Trophoblast cell (in vitro differentiated cells and primary cell): ENCODE measurements at regions not wholly inside any gene's neighbourhood (a gene's known extent, or its start where the extent isn't known, plus 50 kb on each side); places are given as distances from the start of the nearest gene placed in this dataset.
"Not testable (repeated sequence)": the region's sequence is repeated elsewhere in the genome, so short reads cannot be mapped to it uniquely, and the experiment has no call there.

Experiments used
- DNase-seq, 2 donors: peaks; one replicate each; pipeline ENCODE4 v3.0.0-alpha.2; 2016
- H2AFZ ChIP-seq: 2 replicates; pipeline ENCODE4 v1.6.1; 2013; ENCODE audit warnings: low read length, moderate library complexity, mild to moderate bottlenecking; ENCODE audit not compliant: insufficient read depth, poor library complexity
- H2AK5ac ChIP-seq: 2 replicates; pipeline ENCODE4 v1.6.1; 2013; ENCODE audit warnings: mild to moderate bottlenecking, low read length
- H2BK120ac ChIP-seq: 2 replicates; pipeline ENCODE4 v1.6.1; 2013; ENCODE audit warnings: low read length, mild to moderate bottlenecking, moderate library complexity; ENCODE audit not compliant: insufficient read depth, poor library complexity
- H2BK12ac ChIP-seq: 2 replicates; pipeline ENCODE4 v1.6.1; 2013; ENCODE audit warnings: mild to moderate bottlenecking, low read length, moderate library complexity
- H2BK5ac ChIP-seq: 2 replicates; pipeline ENCODE4 v1.6.1; 2013; ENCODE audit warnings: low read length, low read depth, moderate library complexity, mild to moderate bottlenecking; ENCODE audit not compliant: poor library complexity
- H3K14ac ChIP-seq: 2 replicates; pipeline ENCODE4 v1.6.1; 2013; ENCODE audit warnings: mild to moderate bottlenecking, low read length
- H3K18ac ChIP-seq: 2 replicates; pipeline ENCODE4 v1.6.1; 2013; ENCODE audit warnings: mild to moderate bottlenecking, low read length
- H3K23ac ChIP-seq: 2 replicates; pipeline ENCODE4 v1.6.1; 2013; ENCODE audit warnings: low read length
- H3K27ac ChIP-seq: 2 replicates; pipeline ENCODE4 v1.5.1; 2013; ENCODE audit warnings: low read depth, mild to moderate bottlenecking, inconsistent platforms, low read length, moderate library complexity
- H3K27me3 ChIP-seq: 2 replicates; pipeline ENCODE4 v1.6.1; 2013; ENCODE audit warnings: inconsistent platforms, mild to moderate bottlenecking, low read length, moderate library complexity; ENCODE audit not compliant: insufficient read depth
- H3K36me3 ChIP-seq, 2 experiments: 1 replicate in 1 of 2; 2 replicates in 1 of 2; pipeline ENCODE4 v1.6.1; 2013; ENCODE audit warnings: low read length in 2 of 2, mild to moderate bottlenecking in 2 of 2, moderate library complexity in 1 of 2; ENCODE audit not compliant: insufficient read depth in 2 of 2, control insufficient read depth in 1 of 2
- H3K4ac ChIP-seq: 2 replicates; pipeline ENCODE4 v1.6.1; 2013; ENCODE audit warnings: low read depth, mild to moderate bottlenecking, low read length, moderate library complexity
- H3K4me1 ChIP-seq, 2 experiments: 1 replicate in 1 of 2; 2 replicates in 1 of 2; pipeline ENCODE4 v1.6.1; 2013; ENCODE audit warnings: low read length in 2 of 2, mild to moderate bottlenecking in 2 of 2, moderate library complexity in 1 of 2; ENCODE audit not compliant: insufficient read depth in 2 of 2, control insufficient read depth in 1 of 2
- H3K4me2 ChIP-seq: 2 replicates; pipeline ENCODE4 v1.6.1; 2013; ENCODE audit warnings: inconsistent platforms, mild to moderate bottlenecking, low read length, moderate library complexity
- H3K4me3 ChIP-seq: 2 replicates; pipeline ENCODE4 v1.5.1; 2013; ENCODE audit warnings: mild to moderate bottlenecking, low read depth, low read length, inconsistent platforms
- H3K79me1 ChIP-seq: one replicate; pipeline ENCODE4 v1.6.1; 2013; ENCODE audit warnings: low read length
- H3K79me2 ChIP-seq: 2 replicates; pipeline ENCODE4 v1.6.1; 2013; ENCODE audit warnings: low read length, mild to moderate bottlenecking; ENCODE audit not compliant: control insufficient read depth, insufficient read depth, poor library complexity
- H3K9ac ChIP-seq: 2 replicates; pipeline ENCODE4 v1.6.1; 2013; ENCODE audit warnings: mild to moderate bottlenecking, low read length
- H3K9me3 ChIP-seq: 2 replicates; pipeline ENCODE4 v1.6.1; 2013; ENCODE audit warnings: low read depth, mild to moderate bottlenecking, control low read depth, inconsistent platforms, low read length; ENCODE audit not compliant: insufficient read depth
- H4K12ac ChIP-seq: 2 replicates; pipeline ENCODE4 v1.6.1; 2013; ENCODE audit warnings: low read depth, mild to moderate bottlenecking, low read length, moderate library complexity
- H4K8ac ChIP-seq: 2 replicates; pipeline ENCODE4 v1.6.1; 2013; ENCODE audit warnings: low read depth, mild to moderate bottlenecking, low read length, moderate library complexity
- H4K91ac ChIP-seq: one replicate; pipeline ENCODE4 v1.6.1; 2013; ENCODE audit warnings: low read depth, mild to moderate bottlenecking, low read length, moderate library complexity
- WGBS: extraction: QIAGEN DNeasy Blood & Tissue Kit; methylation state at CpG from one replicate; pipeline ENCODE4 v1.1.7; 2013; ENCODE audit warnings: missing lambda C conversion rate; ENCODE audit not compliant: insufficient read length, insufficient coverage; ENCODE audit errors: extremely low coverage; 5-methylcytosine and 5-hydroxymethylcytosine counted together

- peak overlapping the region; percentile 73 for H4K91ac ChIP-seq
- no CpG with 5 or more reads among the region's 8 CpGs for WGBS
- H3K4me1 ChIP-seq: no peaks in the 10 kb centered on the region
- no peak overlapping the region for H3K27ac ChIP-seq
- no peak for DNase-seq
- no peaks in the 10 kb centered on the region for H3K27me3 ChIP-seq
- H4K12ac ChIP-seq: no peak overlapping the region
- H2BK12ac ChIP-seq: peak overlapping the region; percentile 92
- no peak overlapping the region for H3K18ac ChIP-seq
- H2AK5ac ChIP-seq: no peak overlapping the region
- H3K14ac ChIP-seq: no peak overlapping the region
- no peaks in the 10 kb centered on the region for H3K79me2 ChIP-seq
- H3K36me3 ChIP-seq: peaks cover 2 to 3% of the 10 kb centered on the region in 2 experiments
- H3K9me3 ChIP-seq: peaks cover 6% of the 10 kb centered on the region
- H4K8ac ChIP-seq: no peak overlapping the region
- no peak overlapping the region for H3K4me2 ChIP-seq
- no peak overlapping the region for H3K23ac ChIP-seq
- no peak overlapping the region for H3K4ac ChIP-seq
- peaks cover 2% of the 10 kb centered on the region for H3K79me1 ChIP-seq
- peak overlapping the region; percentile 60 for H2BK120ac ChIP-seq
- H2AFZ ChIP-seq: no peak overlapping the region
- H3K4me3 ChIP-seq: no peak overlapping the region
- peak overlapping the region; percentile 40 for H2BK5ac ChIP-seq
- no peak overlapping the region for H3K9ac ChIP-seq
Observed at GRCh38 chr7:138188290-138188858, 112.1 kb downstream of the AKR1D1 start.

GRCh38 chr7:138194567-138194966 is 118.3 kb downstream of the AKR1D1 start:
- no peak overlapping the region for H2AFZ ChIP-seq
- H4K8ac ChIP-seq: peak overlapping the region; percentile 43
- H2AK5ac ChIP-seq: peak overlapping the region; percentile 68
- H3K4me3 ChIP-seq: no peak overlapping the region
- peaks cover 4% of the 10 kb centered on the region for H3K79me2 ChIP-seq
- no peak overlapping the region for H3K9ac ChIP-seq
- H3K4ac ChIP-seq: no peak overlapping the region
- no peak overlapping the region for H3K14ac ChIP-seq
- no peak overlapping the region for H3K4me2 ChIP-seq
- no peaks in the 10 kb centered on the region for H3K27me3 ChIP-seq
- peaks cover 9 to 18% of the 10 kb centered on the region in 2 experiments for H3K4me1 ChIP-seq
- H3K27ac ChIP-seq: no peak overlapping the region
- DNase-seq: no peak
- H3K18ac ChIP-seq: peak overlapping the region; percentile 40
- peaks cover 18% of the 10 kb centered on the region for H3K79me1 ChIP-seq
- peak overlapping the region; percentile 53 for H2BK120ac ChIP-seq
- H3K23ac ChIP-seq: no peak overlapping the region
- peak overlapping the region; percentile 51 for H4K91ac ChIP-seq
- no peaks in the 10 kb centered on the region for H3K9me3 ChIP-seq
- H2BK5ac ChIP-seq: no peak overlapping the region
- H2BK12ac ChIP-seq: peak overlapping the region; percentile 61
- WGBS: no CpG with 5 or more reads among the region's 8 CpGs
- H3K36me3 ChIP-seq: no peaks in the 10 kb centered on the region
- no peak overlapping the region for H4K12ac ChIP-seq

- no peak overlapping the region for H3K18ac ChIP-seq
- no peak overlapping the region for H3K27ac ChIP-seq
- no CpG with 5 or more reads among the region's 2 CpGs for WGBS
Observed at GRCh38 chr7:138195151-138195571, 118.9 kb downstream of the AKR1D1 start.

GRCh38 chr7:138196503-138196946 is 120.3 kb downstream of the AKR1D1 start:
- peak overlapping the region; percentile 12 for H2BK12ac ChIP-seq
- not testable (repeated sequence) for H2AFZ ChIP-seq, H3K23ac ChIP-seq, H3K79me2 ChIP-seq, H3K4me3 ChIP-seq, H3K9ac ChIP-seq, H3K27ac ChIP-seq, H4K12ac ChIP-seq, H3K9me3 ChIP-seq, H3K36me3 ChIP-seq, H3K27me3 ChIP-seq, H2AK5ac ChIP-seq, H3K4me2 ChIP-seq
- H3K4me1 ChIP-seq: peaks cover 9 to 18% of the 10 kb centered on the region in 2 experiments
- H2BK120ac ChIP-seq: peak overlapping the region; percentile 62
- peaks cover 18% of the 10 kb centered on the region for H3K79me1 ChIP-seq
- peak overlapping the region; percentile 39 for H3K18ac ChIP-seq
- WGBS: no CpG with 5 or more reads among the region's 3 CpGs
- DNase-seq: peak; percentile 64 to 71
- H4K91ac ChIP-seq: peak overlapping the region; percentile 68
- peak overlapping the region; percentile 33 for H3K4ac ChIP-seq
- peak overlapping the region; percentile 74 for H2BK5ac ChIP-seq
- peak overlapping the region; percentile 59 for H4K8ac ChIP-seq
- peak overlapping the region; percentile 78 for H3K14ac ChIP-seq

More at GRCh38 chr7:138195151-138195571, 118.9 kb downstream of the AKR1D1 start:
- Histone ChIP-seq H2AK5ac (no peak overlapping the region), H3K9ac (no peak overlapping the region), H3K14ac (no peak overlapping the region), H3K9me3 (no peaks in the 10 kb centered on the region), H4K91ac (peak overlapping the region; percentile 64), H3K4ac (no peak overlapping the region), H4K8ac (no peak overlapping the region), H3K4me2 (no peak overlapping the region), H3K23ac (no peak overlapping the region), H2BK12ac (peak overlapping the region; percentile 77), H2BK5ac (no peak overlapping the region), H3K4me3 (no peak overlapping the region), H3K79me1 (peaks cover 18% of the 10 kb centered on the region), H2AFZ (no peak overlapping the region), H4K12ac (no peak overlapping the region), H3K79me2 (peaks cover 4% of the 10 kb centered on the region), H3K27me3 (no peaks in the 10 kb centered on the region), H2BK120ac (peak overlapping the region; percentile 47), H3K36me3 (no peaks in the 10 kb centered on the region), H3K4me1 (peaks cover 9 to 18% of the 10 kb centered on the region in 2 experiments)
- DNase-seq: peak in 1 of 2 donors; percentile 52
